ENCODE measurements at regions not wholly inside any gene's neighbourhood (a gene's known extent, or its start where the extent isn't known, plus 50 kb on each side); places are given as distances from the start of the nearest gene placed in this dataset.
"Not testable (repeated sequence)": the region's sequence is repeated elsewhere in the genome, so short reads cannot be mapped to it uniquely, and the experiment has no call there.

DNA sequence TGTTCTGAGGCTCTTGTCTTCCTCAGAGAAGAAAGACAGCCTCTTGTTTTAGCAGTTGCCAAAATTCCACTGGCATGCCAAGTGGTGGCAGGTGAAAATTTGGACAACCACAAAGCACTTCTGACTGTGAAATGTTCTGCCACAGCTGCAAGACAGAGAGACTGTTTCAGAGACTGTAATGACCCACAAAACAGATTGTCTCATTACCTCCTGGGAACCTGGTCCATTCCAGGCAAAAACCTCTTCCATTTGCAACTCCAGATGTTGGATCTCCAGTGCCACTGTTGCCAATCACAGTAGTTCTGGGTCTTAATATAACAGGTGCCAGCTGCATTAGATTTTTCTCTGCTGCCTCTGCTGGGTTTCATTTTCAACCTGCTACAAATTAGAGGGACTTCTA lies 911.5 kb downstream of the UQCRFS1 start:
- Mint-ChIP-seq H3K4me3 (ENCODE audit: unreplicated experiment) (no peak overlapping the region), H3K4me1 (ENCODE audit: unreplicated experiment) (no peaks in the 10 kb centered on the region), H3K36me3 (ENCODE audit: low read depth, unreplicated experiment) (no peaks in the 10 kb centered on the region), H3K9me3 (ENCODE audit: unreplicated experiment) (no peaks in the 10 kb centered on the region), H3K27ac (ENCODE audit: unreplicated experiment) (no peak overlapping the region), H3K27me3 (ENCODE audit: unreplicated experiment) (no peaks in the 10 kb centered on the region)
- no peak for TF ChIP-seq CTCF (IDR thresholded peaks at IDR 0.05; ENCODE audit: unreplicated experiment)
- DNase-seq (ENCODE audit: low spot score), result no peak

GRCh38 chr19:28299649-28300048 lies 913.3 kb downstream of the UQCRFS1 start:
- H3K4me3 Mint-ChIP-seq (ENCODE audit: unreplicated experiment), result no peak overlapping the region
- DNase-seq (ENCODE audit: low spot score), result no peak
- H3K9me3 Mint-ChIP-seq (ENCODE audit: unreplicated experiment), result no peaks in the 10 kb centered on the region
- H3K4me1 Mint-ChIP-seq (ENCODE audit: unreplicated experiment), result no peaks in the 10 kb centered on the region
- no peaks in the 10 kb centered on the region for H3K27me3 Mint-ChIP-seq (ENCODE audit: unreplicated experiment)
- no peaks in the 10 kb centered on the region for H3K36me3 Mint-ChIP-seq (ENCODE audit: low read depth, unreplicated experiment)
- no peak for TF ChIP-seq CTCF (IDR thresholded peaks at IDR 0.05; ENCODE audit: unreplicated experiment)
- no peak overlapping the region for H3K27ac Mint-ChIP-seq (ENCODE audit: unreplicated experiment)

- no peaks in the 10 kb centered on the region for H3K9me3 Mint-ChIP-seq (ENCODE audit: unreplicated experiment)
- DNase-seq (ENCODE audit: low spot score), result no peak
- no peaks in the 10 kb centered on the region for H3K36me3 Mint-ChIP-seq (ENCODE audit: low read depth, unreplicated experiment)
- peaks cover 10% of the 10 kb centered on the region for H3K4me1 Mint-ChIP-seq (ENCODE audit: unreplicated experiment)
- H3K4me3 Mint-ChIP-seq (ENCODE audit: unreplicated experiment), result no peak overlapping the region
- H3K27me3 Mint-ChIP-seq (ENCODE audit: unreplicated experiment), result peaks cover 5% of the 10 kb centered on the region
- TF ChIP-seq CTCF (IDR thresholded peaks at IDR 0.05; ENCODE audit: unreplicated experiment), result no peak
- no peak overlapping the region for H3K27ac Mint-ChIP-seq (ENCODE audit: unreplicated experiment)
These were observed 915.3 kb downstream of the UQCRFS1 start for GRCh38 chr19:28297586-28298157.

DNA sequence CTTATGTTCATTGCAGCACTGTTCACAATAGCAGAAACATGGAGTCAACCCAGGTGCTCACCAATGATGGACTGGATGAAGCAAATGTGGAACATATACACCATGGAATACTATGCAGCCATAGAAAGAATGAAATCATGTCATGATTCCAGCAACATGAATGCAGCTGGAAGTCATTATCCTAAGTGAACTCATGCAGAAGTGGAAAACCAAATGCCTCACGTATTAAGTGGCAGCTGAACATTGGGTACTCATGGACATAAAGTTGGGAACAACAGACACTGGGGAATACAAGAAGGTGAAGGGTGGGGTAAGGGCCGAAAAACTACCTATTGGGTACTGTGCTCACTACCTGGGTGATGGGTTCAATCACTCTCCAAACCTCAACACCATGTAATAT lies 915.9 kb downstream of the UQCRFS1 start:
- DNase-seq (ENCODE audit: low spot score), result no peak
- Mint-ChIP-seq H3K9me3 (ENCODE audit: unreplicated experiment) (no peaks in the 10 kb centered on the region), H3K36me3 (ENCODE audit: low read depth, unreplicated experiment) (no peaks in the 10 kb centered on the region), H3K27ac (ENCODE audit: unreplicated experiment) (no peak overlapping the region), H3K4me1 (ENCODE audit: unreplicated experiment) (peaks cover 10% of the 10 kb centered on the region), H3K4me3 (ENCODE audit: unreplicated experiment) (no peak overlapping the region), H3K27me3 (ENCODE audit: unreplicated experiment) (peaks cover 7% of the 10 kb centered on the region)
- TF ChIP-seq CTCF (IDR thresholded peaks at IDR 0.05; ENCODE audit: unreplicated experiment), result no peak

DNA sequence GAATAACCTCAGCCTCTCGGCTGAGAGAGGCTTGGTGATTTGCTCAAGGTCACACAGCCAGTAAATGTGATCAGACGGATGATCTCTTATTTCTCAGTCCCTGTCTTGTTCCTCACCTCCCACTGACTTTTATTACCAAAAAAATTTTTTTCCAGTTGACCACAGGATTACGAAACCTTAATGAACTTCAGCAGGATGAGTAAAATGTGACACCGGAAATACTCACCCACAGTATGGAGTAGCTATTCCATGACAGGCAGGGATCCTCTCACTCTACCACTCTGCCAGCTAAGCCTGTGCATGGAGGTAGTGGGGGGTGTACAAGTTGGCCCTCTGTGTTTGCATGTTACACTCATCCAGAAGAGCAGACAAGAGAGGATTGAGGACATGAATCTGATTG lies 916.4 kb downstream of the UQCRFS1 start:
- TF ChIP-seq CTCF (IDR thresholded peaks at IDR 0.05; ENCODE audit: unreplicated experiment), result no peak
- Mint-ChIP-seq H3K27ac (ENCODE audit: unreplicated experiment) (no peak overlapping the region), H3K36me3 (ENCODE audit: low read depth, unreplicated experiment) (no peaks in the 10 kb centered on the region), H3K27me3 (ENCODE audit: unreplicated experiment) (peaks cover 9% of the 10 kb centered on the region), H3K9me3 (ENCODE audit: unreplicated experiment) (no peaks in the 10 kb centered on the region), H3K4me3 (ENCODE audit: unreplicated experiment) (no peak overlapping the region), H3K4me1 (ENCODE audit: unreplicated experiment) (peaks cover 10% of the 10 kb centered on the region)
- no peak for DNase-seq (ENCODE audit: low spot score)

DNA sequence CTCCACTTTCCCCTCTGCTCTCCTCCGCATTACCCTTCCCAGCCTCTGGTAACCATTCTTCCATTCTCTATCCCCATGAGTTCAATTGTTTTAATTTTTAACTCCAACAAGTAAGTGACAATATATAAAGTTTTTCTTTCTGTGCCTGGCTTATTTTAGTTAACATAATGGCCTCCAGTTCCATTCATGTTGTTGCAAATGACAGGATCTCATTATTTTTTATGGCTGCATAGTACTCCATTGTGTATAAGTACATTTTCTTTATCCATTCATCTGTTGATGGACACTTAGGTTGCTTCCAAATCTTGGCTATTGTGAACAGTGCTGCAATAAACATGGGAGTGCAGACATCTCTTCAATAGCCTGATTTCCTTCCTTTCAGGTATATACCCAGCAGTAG lies 918.0 kb downstream of the UQCRFS1 start:
- not testable (repeated sequence) for H3K9me3 Mint-ChIP-seq (ENCODE audit: unreplicated experiment); H3K4me3 Mint-ChIP-seq (ENCODE audit: unreplicated experiment); H3K36me3 Mint-ChIP-seq (ENCODE audit: low read depth, unreplicated experiment); DNase-seq (ENCODE audit: low spot score); H3K27ac Mint-ChIP-seq (ENCODE audit: unreplicated experiment); H3K27me3 Mint-ChIP-seq (ENCODE audit: unreplicated experiment)
- H3K4me1 Mint-ChIP-seq (ENCODE audit: unreplicated experiment), result peaks cover 10% of the 10 kb centered on the region
